ENCODE measurements at regions not wholly inside any gene's neighbourhood (a gene's known extent, or its start where the extent isn't known, plus 50 kb on each side); places are given as distances from the start of the nearest gene placed in this dataset.
"Not testable (repeated sequence)": the region's sequence is repeated elsewhere in the genome, so short reads cannot be mapped to it uniquely, and the experiment has no call there.

GRCh38 chr3:162702768-162703385, 1206.3 kb downstream of the OTOL1 start:
- no peak for TF ChIP-seq CTCF (IDR thresholded peaks at IDR 0.05; ENCODE audit: control insufficient read depth, insufficient read depth, low read depth, low read length, missing control alignments)

DNA sequence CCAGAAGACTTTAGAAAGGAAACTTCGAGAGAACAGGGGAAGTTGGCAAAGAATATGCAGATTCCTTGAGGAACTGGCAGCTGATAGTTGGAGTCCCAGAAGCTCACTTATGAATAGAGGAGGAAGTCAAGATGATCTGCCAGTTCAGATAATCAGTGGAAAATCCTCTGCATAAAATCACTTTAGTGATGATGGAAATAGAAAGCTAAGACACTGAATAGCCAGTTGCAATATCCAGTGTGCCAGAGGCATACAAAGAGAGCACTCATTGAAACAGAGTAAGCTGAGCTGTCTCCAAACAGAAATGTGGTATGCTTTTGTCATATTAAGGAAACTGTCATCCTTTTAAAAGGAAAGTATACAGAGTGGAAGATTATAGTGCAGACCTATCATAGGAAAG, 1207.6 kb downstream of the OTOL1 start:
- H3K4me3 ChIP-seq (ENCODE audit: control insufficient read depth, low read depth, low read length) = no peak overlapping the region
- DNase-seq (ENCODE audit: low read depth) = no peak
- no peak for TF ChIP-seq CTCF (IDR thresholded peaks at IDR 0.05; ENCODE audit: control insufficient read depth, insufficient read depth, low read depth, low read length, missing control alignments)

More at GRCh38 chr3:162702768-162703385, 1206.3 kb downstream of the OTOL1 start:
- no peak for DNase-seq (ENCODE audit: low read depth)
- no peak overlapping the region for H3K4me3 ChIP-seq (ENCODE audit: control insufficient read depth, low read depth, low read length)

DNA sequence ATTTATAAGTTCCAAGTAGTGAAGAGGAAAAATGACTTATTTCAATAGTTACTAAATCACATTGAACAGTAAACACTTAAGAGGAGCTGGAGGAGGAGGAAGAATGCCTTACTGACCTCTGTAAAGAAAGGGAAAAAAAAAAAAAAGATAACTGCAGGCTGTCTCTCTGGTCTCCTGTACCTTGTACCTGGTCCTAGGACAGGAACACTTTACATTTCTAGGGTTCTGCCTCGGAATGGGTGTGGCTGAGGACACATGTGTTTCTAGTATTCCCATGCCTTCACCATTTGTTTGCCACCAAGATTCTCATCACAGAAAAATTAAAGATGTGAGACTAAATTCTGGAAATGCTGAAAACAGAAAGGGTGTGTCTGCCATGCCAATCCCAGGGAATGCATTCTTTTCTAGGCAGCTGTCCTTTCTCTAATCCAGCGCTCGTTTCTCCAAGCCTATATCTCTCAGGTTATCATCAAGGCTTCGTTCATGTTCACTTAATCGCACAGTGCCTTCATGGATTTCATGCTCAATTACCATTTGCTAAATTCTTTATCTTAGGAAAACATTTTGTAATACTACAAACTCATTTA, 1208.3 kb downstream of the OTOL1 start:
- no peak for TF ChIP-seq CTCF (IDR thresholded peaks at IDR 0.05; ENCODE audit: control insufficient read depth, insufficient read depth, low read depth, low read length, missing control alignments)
- DNase-seq (ENCODE audit: low read depth) = no peak

DNA sequence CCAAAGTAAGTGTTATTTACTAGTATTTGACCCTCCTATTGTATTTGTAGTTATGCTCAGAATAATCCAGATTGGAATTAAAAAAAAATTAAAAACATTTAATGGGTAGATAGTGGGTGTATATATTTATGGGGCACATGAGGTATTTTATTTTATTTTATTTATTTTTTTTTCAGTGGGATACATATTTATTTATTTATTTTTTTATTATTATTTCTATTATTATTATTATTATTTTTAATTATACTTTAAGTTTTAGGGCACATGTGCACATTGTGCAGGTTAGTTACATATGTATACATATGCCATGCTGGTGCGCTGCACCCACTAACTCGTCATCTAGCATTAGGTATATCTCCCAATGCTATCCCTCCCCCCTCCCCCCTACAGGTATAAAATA, 1211.8 kb downstream of the OTOL1 start:
- DNase-seq (ENCODE audit: low read depth); H3K4me3 ChIP-seq (ENCODE audit: control insufficient read depth, low read depth, low read length): not testable (repeated sequence)

More for the DNA sequence above, 1208.3 kb downstream of the OTOL1 start:
- no peak overlapping the region for H3K4me3 ChIP-seq (ENCODE audit: control insufficient read depth, low read depth, low read length)

DNA sequence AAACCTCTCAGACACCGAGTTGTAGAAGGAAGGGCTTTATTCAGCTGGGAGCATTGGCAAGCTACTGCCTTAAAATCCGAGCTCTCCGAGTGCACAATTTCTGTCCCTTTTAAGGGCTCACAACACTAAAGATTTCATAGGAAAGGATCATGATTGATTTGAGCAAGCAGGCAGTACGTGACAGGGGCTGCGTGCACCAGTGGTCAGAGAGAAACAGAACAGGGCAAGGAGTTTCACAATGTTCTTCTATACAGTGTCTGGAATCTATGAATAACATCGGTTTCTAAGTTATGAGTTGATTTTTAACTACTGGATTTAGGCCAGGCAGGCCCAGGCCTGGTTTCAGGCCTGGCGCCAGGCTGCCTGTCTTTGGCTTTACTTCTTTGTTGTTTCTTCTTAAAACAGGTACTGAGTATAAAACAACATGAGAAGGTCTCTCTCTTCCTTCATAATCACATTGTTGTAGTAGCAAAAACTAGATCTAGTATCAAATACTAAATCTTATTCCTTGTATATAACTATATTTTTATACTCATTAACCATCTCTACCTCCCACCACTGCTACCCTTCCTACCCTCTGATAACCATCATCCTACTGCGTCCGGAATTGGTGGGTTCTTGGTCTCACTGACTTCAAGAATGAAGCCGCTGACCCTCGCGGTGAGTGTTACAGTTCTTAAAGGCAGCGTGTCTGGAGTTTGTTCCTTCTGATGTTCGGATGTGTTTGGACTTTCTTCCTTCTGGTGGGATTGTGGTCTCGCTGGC, 1212.5 kb downstream of the OTOL1 start:
- DNase-seq (ENCODE audit: low read depth); H3K4me3 ChIP-seq (ENCODE audit: control insufficient read depth, low read depth, low read length): not testable (repeated sequence)

DNA sequence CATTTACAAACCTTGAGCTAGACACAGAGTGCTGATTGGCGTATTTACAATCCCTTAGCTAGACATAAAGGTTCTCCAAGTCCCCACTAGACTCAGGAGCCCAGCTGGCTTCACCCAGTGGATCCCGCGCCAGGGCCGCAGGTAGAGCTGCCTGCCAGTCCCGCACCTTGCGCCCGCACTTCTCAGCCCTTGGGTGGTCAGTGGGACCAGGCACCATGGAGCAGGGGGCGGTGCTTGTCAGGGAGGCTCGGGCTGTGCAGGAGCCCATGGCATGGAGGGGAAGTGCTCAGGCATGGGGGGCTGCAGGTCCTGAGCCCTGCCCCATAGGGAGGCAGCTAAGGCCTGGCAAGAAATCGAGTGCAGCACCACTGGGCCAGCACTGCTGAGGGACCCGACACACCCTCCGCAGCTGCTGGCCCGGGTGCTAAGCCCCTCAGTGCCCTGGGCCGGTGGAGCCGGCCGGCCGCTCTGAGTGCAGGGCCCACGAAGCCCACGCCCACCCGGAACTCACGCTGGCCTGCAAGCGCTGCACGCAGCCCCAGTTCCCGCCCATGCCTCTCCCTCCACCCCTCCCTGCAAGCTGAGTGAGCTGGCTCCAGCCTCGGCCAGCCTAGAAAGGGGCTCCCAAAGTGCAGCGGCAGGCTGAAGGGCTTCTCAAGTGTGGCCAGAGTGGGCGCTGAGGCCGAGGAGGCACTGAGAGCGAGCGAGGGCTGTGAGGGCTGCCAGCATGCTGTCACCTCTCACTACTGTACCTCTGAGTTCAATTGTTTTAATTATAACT, 1213.9 kb downstream of the OTOL1 start:
- DNase-seq (ENCODE audit: low read depth) = no peak
- TF ChIP-seq CTCF (IDR thresholded peaks at IDR 0.05; ENCODE audit: control insufficient read depth, insufficient read depth, low read depth, low read length, missing control alignments) = no peak
- no peak overlapping the region for H3K4me3 ChIP-seq (ENCODE audit: control insufficient read depth, low read depth, low read length)

- not testable (repeated sequence) for H3K4me3 ChIP-seq (ENCODE audit: control insufficient read depth, low read depth, low read length); DNase-seq (ENCODE audit: low read depth)
Observed at GRCh38 chr3:162717074-162717473, 1220.5 kb downstream of the OTOL1 start.

DNA sequence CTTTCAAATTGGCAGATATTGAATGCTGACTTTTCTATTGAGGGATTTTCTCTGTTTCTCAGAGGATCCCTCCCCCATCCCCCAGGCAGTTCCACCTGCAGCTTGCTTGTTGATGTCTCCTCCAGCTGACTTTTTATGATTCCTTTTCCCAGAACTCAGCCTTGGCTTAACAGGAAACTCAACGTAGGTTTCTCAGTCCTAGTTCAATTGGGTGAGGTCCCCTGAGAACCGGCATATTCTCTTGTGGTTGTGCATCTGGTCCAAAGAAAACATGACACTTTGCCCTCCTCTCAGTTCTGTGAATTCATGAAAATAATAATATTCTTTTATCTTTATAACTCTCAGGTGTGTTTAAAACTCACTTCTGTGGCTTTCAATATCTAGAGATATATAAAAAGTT, 1222.1 kb downstream of the OTOL1 start:
- TF ChIP-seq CTCF (IDR thresholded peaks at IDR 0.05; ENCODE audit: control insufficient read depth, insufficient read depth, low read depth, low read length, missing control alignments) = no peak
- H3K4me3 ChIP-seq (ENCODE audit: control insufficient read depth, low read depth, low read length) = no peak overlapping the region
- DNase-seq (ENCODE audit: low read depth) = no peak
